ENCODE measurements at regions not wholly inside any gene's neighbourhood (a gene's known extent, or its start where the extent isn't known, plus 50 kb on each side); places are given as distances from the start of the nearest gene placed in this dataset.

GRCh38 chr20:60244373-60245146 is 286.3 kb downstream of the CDH26 start:
- no peak for DNase-seq (ENCODE audit: low read depth in 2 of 2)

DNA sequence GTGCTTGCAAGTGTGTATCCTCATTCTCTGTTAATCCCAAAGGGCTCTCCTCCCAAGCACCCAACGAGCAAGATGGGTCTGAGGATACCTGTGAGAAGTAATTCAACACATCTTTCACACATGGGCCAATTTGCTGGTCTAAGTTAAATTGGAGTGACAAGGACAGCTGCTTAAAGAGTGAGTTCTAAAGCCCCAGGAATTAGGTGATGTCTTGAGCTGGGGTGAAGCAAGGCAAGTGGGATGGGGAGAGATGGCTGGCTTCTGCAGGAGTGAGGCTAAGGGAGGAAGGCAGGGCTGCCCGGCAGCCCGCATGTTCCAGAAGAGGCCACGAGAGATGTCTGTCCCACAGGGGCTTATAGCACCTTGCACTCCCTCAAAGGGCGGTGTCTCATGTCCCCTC is 288.5 kb downstream of the CDH26 start:
- no peak for DNase-seq (ENCODE audit: low read depth in 2 of 2)

DNA sequence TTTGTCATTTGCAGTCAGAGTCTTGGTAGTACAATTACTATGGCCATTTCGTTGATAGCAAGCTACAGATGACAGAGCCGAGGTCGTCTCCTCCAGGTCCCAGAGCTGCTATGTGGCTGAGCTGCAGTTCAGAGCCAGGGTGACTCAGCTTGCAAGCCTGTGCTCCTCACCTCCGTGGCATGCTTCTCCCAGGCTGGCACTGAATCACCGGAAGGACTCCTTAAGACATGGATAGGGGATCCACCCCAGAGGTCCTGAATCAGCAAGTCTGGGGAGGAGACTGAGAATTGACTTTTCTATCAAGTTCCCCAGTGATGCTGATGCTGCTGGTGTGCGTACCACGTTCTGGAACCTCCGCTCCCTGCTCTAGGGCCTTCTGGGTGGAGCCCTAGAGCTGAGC is 291.2 kb downstream of the CDH26 start:
- DNase-seq (ENCODE audit: low read depth in 2 of 2): no peak

- DNase-seq (ENCODE audit: low read depth in 2 of 2): no peak
Observed at GRCh38 chr20:60250251-60250650, 292.0 kb downstream of the CDH26 start.

DNA sequence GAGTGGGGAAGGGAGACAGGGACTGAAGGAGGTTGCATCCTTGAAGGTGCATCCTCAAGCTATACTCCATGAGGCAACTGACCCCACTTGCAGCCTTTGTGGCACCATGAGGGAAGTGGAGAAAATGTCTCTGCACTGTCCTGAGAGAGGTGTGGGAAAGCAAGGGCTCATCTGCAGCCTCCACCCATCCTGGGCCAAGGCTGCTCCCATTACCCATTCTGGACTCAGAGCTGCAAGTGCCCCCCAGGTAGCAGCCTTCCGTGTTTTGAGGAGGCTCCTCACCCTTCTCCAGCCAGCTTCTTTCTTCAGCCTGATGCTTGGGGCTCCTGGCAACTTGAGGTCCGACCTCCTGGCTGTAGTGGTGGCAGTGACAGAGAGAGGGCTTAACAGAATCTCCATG is 294.6 kb downstream of the CDH26 start:
- DNase-seq (ENCODE audit: low read depth in 2 of 2): no peak

GRCh38 chr20:60253471-60253870 is 295.2 kb downstream of the CDH26 start:
- DNase-seq (ENCODE audit: low read depth in 2 of 2): no peak

GRCh38 chr20:60254901-60255411 is 296.7 kb downstream of the CDH26 start:
- no peak for DNase-seq (ENCODE audit: low read depth in 2 of 2)

DNA sequence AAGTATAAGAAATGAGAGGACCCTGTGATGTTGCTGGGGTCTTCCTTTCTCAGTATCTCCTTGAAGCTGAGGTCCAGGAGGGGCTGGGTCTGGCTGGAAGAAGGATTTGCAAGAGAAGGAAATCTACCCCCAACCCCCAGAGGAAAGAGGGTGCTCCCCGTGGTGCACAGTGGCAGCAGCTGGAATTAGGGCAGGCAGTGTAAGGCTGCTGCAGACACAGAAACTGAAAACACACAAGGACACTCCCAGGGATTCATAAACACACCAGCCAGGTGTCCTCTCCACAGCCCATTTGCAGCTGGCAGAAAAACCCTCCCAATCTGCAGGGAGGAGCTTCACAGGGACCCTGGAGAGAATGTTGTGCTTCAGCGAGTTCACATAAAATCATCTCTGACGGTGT is 297.2 kb downstream of the CDH26 start:
- no peak for DNase-seq (ENCODE audit: low read depth in 2 of 2)

DNA sequence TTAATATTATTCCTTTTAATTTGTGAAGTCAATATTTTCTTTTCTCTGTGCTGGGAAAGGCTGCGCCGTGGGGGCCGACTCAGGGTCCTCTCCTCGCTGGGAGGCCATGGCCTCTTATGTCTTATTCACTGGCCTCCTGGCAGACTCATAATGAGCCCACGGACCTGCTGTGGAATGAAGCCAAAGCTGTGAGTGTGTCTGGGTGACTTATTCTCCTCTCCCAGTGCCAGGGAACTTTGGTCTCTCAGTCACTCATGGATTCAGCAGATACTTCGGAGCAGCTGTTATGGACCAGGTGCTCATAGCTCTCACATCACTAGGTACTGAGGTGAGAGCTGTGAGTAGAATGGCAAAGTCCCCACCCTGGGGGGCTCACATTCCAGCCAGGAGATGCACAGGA is 297.6 kb downstream of the CDH26 start:
- DNase-seq (ENCODE audit: low read depth in 2 of 2): no peak

DNA sequence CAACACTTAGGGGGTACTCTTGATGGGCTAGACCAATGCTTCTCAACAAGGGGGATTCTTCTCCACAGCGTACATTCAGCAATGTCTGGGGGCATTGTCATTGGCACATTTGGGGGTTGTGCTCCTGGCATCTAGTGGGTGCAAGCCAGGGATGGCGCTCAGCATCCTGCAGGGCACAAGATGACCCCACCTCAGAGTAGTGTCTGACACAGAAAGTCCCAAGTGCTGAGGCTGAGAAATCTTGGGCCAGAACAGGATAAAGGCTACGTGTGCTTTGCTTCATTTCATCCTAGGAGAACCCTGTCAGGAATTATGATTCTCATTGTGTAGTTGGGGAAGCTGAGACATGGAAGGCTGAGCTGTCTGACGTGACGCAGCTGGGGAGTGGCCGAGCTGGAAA is 298.6 kb downstream of the CDH26 start:
- no peak for DNase-seq (ENCODE audit: low read depth in 2 of 2)

DNA sequence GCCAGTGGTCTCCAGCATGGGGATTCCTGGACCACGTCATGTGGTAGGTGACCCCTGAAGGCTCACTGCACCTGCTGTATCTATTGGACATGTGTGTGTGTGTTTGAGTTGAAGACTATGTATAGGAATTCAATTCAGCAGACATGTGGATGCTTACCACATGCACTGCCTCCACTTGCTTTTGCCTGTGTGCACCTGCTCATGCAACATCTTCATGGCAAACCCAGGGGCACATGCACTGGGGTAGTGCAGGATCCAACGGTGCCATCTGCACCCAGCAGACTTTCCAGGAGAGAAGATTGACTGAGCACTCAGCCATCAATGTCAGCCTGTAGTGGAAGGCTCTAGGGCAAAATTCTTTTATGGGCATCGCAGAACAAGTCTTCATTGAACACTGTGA is 299.4 kb downstream of the CDH26 start:
- no peak for DNase-seq (ENCODE audit: low read depth in 2 of 2)

DNA sequence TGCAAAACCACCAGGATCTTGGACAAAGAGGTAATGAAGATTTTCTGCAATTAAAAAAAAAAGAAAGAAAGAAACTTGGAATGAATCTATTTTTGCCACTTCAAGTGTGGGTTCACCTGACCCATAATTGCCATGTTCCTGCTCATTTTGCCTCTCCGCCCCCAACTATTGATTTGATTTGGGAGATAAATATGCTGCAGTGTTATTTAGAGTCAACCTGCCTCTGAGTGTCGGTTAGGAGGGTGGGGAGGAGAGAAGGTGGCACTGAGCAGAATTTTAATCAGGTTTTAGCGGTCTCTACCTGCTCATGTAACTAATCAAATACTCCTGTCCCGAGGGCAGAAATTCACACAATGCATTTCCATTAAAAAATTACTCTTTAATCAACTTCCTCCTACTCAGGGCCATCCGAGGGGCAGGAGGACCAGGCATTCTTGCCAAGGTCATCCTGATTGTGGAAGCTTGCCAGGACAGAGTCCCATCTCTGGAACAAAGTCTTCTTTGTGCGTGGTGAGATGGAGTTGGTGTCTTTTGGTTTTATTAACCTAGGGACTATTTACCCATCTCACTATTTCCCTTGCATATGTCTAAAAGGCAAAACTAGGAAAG is 300.1 kb downstream of the CDH26 start:
- DNase-seq (ENCODE audit: low read depth in 2 of 2): no peak

DNA sequence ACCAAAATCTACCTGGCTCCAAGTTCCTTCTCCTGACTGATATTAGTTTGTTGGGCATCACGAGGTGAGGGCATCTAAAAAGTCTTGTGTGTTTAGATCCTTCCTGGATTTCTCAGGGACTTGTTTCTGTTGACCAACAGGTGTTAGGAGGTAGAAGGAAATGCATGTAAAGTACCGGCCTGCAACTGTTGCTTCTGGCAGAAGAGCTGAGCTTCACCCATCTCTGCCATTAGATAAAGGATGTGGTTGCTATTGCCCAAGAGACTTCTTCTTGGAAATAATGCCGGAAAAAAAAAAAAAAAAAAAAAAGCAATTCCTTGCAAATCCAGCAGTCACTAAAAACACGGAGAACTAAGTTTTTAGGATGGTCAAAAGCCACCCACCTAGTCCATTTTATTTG is 303.1 kb downstream of the CDH26 start:
- DNase-seq (ENCODE audit: low read depth in 2 of 2): no peak

DNA sequence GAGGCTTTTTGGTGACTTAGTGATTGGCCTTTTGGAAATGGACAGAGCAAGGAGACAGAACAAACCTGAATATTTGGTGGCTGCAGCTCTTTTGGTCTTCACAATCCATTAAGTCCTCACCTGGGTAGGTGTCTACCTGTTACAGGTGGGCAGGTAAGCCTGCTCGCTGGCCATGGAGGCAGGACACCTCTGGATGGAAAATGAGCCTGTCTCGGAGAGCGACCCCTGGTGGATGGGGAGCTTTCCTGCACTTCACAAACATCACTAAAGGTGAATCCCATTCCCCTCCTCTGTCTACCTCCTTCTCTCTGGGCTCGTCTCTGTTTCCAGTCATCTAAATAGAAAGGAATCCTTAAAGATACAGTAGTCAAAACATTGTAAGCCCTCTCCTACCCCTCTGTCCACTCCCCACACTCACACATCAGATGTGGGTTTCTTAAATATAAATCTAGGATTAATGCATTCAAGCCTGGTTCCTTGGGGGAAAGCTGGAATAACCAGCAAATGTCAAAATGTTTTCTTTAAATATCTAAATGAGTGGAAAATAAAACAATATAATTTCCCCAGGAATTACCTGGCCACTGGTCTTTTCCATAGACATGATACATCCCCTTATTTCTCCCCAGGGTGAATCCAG is 304.9 kb downstream of the CDH26 start:
- peak; percentile 10 to 11 for DNase-seq (ENCODE audit: low read depth in 2 of 2)

GRCh38 chr20:60263725-60264709 is 305.8 kb downstream of the CDH26 start:
- DNase-seq (ENCODE audit: low read depth in 2 of 2): no peak

GRCh38 chr20:60266177-60266823 is 308.1 kb downstream of the CDH26 start:
- no peak for DNase-seq (ENCODE audit: low read depth in 2 of 2)

GRCh38 chr20:60268491-60268890 is 310.3 kb downstream of the CDH26 start:
- no peak for DNase-seq (ENCODE audit: low read depth in 2 of 2)

GRCh38 chr20:60269573-60270162 is 311.4 kb downstream of the CDH26 start:
- DNase-seq (ENCODE audit: low read depth in 2 of 2): no peak

DNA sequence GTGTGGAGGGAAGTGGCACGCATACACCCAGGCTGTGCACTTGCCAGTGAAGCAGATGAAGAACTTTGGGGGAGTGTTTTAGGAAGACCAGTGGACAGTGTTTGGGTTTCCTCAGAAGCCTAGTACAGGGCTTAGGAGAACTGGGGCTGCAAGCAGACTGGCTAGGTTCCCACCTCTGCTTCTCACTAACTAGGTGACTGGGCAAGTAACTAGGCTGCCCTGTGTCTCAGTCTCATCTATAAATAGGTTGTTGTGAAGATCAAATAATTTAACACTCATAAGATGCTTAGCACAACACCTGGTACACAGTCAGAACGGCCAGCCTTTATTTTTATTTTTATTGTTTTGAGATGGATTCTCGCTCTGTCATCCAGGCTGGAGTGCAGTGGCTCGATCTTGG is 312.1 kb downstream of the CDH26 start:
- no peak for DNase-seq (ENCODE audit: low read depth in 2 of 2)

- DNase-seq (ENCODE audit: low read depth in 2 of 2): no peak
Observed at GRCh38 chr20:60271597-60271996, 313.4 kb downstream of the CDH26 start.

DNA sequence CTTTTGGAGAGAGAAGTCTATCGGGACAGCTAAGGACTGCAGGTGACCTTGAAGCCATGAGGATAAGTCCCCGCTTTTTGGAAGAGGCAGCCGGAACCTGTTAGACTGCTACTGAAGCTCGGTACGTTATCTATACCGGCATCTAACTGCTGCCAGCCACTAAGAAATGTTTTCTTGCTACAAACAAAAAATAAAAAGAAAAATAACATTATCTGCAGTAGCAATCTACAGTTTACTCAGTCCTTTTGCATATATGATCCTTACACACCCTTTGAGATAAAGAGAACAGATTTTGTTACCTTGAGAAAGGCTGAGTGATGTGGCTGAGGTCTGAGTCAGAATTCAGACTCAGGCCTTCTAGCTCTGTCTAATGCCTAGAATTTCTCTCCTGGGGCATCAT is 314.6 kb downstream of the CDH26 start:
- no peak for DNase-seq (ENCODE audit: low read depth in 2 of 2)
